NAMALWA (cell line): ENCODE measurements at regions not wholly inside any gene's neighbourhood (a gene's known extent, or its start where the extent isn't known, plus 50 kb on each side); places are given as distances from the start of the nearest gene placed in this dataset.
"Not testable (repeated sequence)": the region's sequence is repeated elsewhere in the genome, so short reads cannot be mapped to it uniquely, and the experiment has no call there.

Source experiments
- DNase-seq: peaks from one replicate; pipeline ENCODE4 v3.0.0-alpha.2; 2015; ENCODE audit warnings: low spot score

DNA sequence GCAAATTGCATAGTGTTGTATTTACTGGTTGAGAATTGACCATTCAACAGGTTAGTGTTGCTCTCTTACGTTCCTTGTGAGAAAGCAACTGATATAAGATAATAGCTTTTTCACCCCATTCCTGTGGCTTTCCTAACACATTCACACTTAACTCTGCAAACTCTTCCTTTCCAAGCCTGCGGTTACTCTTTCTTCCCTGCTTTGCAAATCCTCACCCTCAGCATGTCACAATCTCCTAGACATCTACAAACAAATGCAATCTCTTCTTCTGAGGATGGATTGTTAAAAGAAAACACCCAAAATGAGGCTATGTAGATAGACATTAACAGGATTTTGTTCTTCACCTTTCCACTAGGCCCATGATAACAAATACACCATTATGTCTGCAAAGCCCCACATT is 771.7 kb upstream of the PCDH7 start:
- DNase-seq, result no peak

DNA sequence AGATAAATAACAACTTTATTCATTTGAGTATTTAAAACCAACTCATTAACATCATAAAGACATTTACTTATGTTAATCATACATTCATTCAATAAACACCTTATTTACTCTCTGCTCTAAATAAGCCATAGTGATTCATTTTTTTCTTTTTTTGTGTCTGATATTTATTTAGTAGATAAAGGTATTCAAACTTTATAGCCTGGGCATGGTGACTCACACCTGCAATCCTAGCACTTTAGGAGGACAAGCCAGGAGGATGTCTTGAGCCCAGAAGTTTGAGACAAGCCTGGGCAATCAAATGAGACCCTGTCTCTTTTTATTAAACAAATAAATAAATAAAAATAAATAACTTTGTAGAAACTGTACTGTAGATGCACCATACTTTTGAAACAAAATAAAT is 771.3 kb upstream of the PCDH7 start:
- no peak for DNase-seq

DNA sequence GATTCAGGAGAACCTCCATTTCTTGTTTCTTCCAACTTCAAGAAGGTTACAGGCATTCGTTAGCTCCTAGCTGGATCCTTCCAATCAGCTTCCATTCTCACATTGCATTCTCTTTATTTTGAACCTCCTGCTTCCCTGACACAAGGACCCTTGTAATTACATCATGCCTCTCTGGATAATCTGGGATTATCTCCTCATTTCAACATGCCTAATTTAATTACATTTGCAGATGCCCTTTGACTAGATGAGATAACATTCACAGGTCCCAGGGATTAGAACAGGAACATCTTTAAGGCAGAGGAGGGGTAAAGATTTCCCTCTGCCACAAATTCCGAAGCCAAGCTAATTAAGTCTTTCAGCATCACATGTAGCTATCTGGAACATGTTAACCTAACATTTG is 753.8 kb upstream of the PCDH7 start:
- DNase-seq, result no peak

DNA sequence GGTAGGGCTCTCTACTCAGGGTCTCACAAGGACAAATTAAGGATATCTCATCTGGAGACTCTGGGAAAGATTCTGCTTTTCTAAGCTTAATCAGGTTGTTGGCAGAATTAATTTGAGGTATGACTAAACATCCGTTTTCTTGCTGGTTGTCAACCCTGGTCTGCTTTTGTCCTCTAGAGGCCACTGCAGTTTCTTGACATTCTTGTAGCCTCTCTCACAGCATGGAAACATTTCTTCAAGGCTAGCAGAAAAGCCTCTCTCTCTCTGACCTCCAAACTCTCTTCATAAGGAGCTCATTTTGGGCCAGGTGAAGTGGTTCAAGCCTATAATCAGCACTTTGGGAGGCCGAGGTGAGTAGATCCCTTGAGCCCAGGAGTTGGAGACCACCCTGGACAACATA is 749.5 kb upstream of the PCDH7 start:
- peak; percentile 8 for DNase-seq

DNA sequence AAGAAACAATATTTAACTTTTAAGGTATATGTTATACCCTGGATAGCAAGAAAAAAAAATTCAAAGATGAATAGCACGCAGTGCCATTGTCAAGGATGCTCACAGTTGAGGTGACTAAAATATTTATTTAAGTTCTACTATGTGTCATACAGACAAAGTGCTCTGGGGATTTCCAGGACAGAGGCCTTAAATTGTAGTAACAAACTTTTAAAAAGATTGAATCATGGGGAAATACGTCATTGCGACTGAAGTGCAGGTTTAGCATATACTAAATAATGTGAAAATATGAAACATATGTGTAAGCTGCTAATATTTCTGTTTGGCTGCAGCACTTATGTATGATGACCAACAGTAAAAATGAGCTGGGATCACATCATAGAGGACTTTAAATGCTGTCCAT is 748.0 kb upstream of the PCDH7 start:
- no peak for DNase-seq

DNA sequence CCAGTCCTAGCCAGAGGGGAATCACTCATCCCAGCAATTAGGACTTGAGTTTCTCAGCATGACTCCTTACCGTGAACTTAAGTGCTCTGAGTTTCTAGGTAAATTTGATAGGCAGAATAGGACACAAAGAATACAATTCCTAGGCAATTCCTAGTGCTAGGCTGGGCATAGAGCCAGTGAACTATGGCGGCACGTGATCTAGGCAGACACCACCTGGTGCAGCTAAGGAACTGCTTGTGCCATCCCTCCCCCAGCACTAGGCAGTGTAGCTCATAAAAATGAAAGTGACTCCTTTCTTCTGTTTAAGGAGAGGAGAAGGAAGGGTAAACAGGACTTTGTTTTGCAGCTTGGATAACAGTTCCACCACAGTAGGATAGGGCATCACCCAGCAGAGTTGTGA is 736.3 kb upstream of the PCDH7 start:
- no peak for DNase-seq

DNA sequence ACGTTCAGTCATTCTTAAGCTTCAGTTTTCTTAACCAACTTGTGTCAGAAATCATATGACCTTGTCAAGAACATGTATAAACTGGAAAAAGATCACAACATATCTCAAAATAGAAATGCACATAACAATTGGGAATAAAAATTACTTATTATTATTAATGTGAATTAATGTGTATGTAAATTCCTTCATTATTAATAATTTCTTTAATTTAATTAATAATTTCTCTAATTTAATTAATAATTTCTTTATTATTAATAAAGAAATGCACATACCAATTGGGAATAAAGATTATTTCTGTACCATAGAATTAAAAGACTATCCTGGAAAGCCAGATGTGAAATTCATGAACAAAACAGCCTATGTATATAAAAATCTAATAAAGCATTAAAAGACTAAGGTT is 718.5 kb upstream of the PCDH7 start:
- DNase-seq, result no peak

DNA sequence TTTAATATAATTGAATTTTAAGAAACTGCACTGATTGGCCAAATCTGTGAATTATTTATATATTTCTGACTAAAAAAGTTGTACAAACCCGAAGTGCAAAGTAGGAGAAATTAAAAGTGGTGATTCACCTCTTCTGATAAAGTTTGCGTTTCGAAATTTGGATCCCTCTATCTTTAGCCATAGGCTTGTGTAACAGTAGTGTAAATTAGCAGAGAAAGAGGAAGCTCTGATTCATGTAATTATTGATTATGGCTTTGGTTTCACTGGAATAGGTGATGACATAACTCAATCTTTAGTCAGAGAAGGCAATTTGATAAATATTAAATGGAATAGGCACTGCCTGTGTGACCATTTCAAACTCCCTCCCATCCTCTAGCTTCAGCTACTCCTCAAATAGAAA is 717.8 kb upstream of the PCDH7 start:
- DNase-seq, result no peak

DNA sequence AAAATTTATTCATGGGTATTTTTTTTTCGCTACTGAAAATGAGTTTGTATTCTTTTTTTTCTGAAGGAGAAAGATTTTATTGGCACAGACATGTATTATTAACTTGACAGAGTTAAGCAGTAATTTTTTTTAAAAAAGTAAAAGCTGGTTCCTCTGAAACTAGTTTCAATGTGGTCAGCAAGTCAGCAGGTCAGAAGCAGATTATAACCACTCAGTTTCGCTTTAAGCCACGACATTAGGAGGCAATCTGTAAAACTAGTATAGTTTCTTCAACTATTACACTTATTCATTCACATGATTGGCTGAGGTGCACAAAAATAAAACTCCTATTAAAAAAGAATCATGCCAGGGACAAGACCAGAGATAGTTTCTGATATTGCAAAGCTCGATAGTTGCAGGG is 714.2 kb upstream of the PCDH7 start:
- DNase-seq, result no peak

DNA sequence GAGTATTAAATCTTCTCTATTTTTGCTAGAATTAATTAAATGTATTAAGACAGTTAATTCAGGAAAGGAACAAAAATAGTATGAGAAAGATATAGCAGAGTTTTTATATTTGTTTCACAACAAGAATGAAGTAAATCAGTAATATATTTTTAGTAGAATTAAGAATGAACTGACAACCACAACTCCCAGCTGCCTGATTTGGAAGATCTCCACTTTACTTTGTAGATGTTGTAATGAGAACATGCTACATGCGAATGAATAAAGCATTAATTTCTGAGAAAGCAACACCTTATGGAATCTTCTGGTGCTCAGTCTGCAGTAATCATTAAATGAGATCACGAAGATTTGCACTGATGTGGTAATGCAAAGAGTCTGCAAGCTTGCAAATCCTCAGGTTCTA is 695.6 kb upstream of the PCDH7 start:
- no peak for DNase-seq

DNA sequence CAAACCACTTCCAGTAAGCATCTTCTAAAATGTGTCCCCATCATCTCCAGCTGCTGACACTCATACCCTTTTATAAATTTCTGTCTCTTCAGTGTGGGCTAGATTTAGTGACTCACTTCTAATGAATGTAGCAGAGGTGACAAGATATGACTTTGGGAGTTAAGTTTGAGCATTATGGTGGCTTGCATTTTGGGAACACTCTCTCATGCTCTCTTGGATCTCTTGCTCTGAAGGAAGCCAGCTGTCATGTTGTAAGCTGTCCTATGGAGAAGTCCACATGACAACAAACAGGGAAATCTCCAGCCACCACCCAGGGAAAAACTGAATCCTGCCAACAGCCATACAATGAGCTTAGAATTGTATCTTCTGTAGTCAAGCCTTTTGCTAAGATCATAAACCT is 691.3 kb upstream of the PCDH7 start:
- no peak for DNase-seq

DNA sequence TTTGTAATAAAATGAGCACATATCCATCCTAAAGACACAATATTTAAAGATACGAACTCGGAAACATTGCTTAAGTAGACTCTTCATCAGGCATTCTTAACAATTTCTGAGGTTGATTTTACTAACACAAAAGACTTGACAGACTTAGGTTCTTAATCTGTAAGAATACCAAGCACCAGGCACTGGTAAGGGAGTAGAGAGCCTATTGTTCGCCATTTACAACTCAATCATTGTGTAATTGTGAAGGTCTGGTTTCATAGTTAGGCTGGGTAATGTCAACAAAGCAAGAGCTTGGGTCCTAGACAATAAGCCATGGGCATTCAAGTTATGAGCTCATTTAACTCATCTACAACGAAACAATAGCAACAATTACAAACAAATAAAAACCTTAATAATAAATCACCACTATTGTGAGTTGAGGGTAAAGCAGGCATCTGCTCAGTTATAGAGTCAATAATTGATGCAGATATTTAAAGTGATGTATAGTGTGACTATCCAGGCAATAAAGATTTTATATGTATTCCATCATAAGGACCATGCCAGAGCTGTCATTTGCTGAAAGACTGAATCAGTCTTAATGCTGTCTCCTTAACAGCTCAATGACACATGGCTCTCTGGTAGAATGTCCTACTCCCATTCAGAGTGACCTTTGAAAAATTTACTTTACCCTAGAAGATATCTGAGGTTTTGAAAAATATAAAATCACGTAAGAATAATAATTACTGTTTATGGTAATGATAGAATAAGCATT is 664.0 kb upstream of the PCDH7 start:
- DNase-seq, result no peak

DNA sequence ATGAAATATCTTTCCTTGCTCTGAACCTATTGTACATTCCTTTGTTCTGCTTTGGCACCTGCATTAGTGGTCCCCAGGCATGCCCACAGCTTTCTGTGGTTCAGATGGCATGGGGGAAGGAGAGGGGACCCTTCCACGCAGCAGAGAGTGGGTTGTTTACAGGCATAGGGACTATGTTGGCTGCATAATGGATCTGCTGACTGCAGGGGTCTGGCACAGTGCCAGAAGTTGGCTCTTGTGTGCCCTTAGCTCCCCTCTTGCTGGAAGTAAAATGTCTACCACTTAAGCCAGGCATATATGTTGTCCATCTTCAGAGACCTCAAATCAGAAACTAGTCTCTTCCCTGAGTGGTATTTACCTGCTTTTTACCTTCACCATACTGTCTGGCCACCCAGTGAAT is 651.9 kb upstream of the PCDH7 start:
- no peak for DNase-seq

DNA sequence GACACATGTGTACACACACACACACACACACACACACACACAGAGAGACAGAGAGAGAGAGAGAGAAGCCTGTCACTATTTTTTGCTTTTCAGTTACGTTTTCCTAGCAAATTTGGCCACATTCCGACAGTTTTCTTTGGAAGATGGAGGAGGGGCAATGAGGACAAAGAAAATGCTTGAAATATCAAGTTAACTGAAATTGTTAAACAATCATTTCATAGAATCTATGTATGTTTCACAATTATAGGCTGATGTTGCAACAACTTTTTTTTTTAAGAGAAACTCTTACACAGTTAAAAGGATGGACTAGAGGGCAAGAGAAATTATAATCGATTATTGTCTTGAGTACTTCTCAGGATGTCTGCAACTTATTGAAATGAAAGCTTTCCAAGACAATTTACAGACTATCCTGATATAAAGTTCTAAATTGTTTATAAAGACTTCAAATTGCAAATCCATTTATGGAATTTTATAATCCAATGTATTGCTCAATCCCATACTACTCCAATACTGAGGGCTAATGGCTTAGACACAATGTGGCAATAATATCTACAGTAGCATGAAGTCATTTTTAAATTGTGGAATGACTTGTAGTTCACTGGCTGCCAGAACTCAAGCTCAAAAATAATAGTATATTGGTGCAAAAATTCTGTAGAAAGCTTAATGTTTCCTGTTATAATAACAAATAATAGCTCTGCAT is 647.0 kb upstream of the PCDH7 start:
- no peak for DNase-seq

DNA sequence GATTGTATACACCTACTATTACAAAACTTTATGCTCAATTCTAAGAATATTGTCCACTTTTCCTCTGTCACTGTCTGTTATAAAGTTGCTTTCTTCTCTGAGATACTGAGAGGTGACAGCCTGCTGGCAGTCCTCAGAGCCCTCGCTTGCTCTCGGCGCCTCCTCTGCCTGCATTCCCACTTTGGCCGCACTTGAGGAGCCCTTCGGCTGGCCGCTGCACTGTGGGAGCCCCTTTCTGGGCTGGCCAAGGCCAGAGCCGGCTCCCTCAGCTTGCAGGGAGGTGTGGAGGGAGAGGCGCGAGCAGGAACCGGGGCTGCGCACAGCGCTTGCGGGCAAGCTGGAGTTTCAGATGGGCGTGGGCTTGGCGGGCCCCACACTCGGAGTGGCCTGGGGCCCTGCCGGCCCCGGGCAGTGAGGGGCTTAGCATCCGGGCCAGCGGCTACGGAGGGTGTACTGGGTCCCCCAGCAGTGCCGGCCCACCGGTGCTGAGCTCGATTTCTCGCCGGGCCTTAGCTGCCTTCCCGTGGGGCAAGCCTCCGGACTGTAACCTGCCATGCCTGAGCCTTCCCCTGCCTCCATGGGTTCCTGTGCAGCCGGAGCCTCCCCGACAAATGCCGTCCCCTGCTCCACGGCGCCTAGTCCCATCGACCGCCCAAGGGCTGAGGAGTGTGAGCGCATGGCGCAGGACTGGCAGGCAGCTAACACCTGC is 627.6 kb upstream of the PCDH7 start:
- DNase-seq, result not testable (repeated sequence)

DNA sequence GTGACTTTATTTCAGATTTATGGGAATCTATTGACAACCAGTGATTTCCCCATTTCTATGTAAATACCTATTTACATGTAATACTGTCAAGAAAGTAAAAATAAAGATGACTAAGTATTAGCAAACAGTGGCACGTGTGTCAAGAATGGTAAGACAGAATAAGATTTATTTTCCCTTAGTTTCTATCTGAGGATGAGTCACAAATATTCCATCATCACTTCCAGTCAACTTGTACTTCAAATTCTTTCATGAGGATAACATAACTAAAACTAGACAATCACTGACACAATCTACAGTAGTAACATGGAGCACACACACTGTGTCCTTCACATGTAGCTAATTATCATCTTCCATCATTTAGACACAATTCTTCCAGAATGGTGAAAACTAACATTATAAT is 625.3 kb upstream of the PCDH7 start:
- DNase-seq, result no peak

DNA sequence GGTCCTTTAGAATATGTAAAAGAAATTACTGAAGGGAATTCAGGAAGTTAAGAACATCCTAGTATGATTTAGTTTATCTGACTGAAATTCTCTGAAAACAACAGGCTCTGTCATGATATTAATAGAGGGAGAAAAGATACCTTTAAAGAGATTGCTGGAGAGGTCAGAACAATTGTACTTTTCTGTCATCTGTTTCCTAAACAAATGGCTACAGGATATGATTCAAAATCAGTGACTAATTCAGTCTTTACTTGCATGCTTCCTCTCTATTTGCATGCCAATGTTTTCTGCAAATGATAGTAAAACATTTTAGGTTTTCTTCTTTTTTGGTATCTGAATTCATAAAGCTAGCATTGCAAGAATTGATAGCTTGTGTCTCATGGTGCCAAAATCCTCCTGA is 616.7 kb upstream of the PCDH7 start:
- DNase-seq, result no peak

DNA sequence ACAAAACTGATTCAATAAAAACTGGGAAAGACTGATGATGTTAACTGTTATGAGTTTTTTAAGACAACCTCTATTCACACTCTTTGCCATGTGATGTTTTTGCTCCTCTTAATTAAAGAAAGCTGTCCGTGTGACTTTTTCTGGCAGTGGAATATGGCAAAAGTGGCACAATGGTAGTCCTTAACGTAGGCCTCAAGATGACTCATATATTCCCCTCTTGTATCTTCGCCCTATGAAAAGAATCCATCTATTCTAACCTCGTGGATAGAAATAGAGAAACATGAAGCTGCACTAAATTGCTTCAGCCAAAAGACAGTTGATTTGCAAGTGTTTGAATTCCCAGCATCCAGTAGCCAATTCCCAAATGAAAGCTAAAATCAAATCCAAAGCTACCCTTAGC is 603.8 kb upstream of the PCDH7 start:
- no peak for DNase-seq

DNA sequence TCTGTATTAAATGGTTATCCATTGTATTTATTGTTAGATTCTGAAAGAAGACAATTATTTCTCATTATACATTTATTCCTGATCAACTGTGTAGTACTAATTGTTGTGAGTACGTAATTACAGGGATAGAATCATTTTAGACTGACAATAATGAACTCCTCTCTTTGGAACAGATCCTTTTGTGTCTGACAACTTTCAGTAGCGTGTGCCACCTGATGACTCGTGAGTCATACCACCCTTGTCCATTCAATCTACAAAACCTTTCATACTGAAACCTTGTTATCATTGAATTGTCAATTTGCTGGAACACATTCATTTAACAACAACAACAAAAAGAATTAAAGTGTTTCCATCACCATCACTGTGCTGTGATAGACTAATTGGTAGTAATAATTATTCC is 602.7 kb upstream of the PCDH7 start:
- no peak for DNase-seq

DNA sequence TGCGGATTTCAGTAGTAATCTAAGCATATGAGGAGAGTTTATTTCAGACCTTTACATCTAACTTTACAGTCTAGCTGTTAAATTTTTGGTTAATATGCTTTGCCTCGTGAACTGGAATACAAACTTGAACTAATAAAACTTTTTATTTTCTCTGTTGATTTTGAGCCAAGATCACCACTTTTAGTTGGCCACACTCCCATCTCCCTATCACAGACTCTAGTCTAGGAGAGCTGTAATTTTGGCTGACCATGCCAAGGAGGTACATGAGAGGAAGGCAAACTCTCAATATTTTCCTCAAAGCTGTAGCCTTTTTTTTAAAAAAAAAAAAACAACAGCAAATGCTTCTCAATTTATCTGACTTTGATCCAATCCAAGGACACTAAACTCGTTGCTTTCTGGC is 597.5 kb upstream of the PCDH7 start:
- DNase-seq, result no peak

DNA sequence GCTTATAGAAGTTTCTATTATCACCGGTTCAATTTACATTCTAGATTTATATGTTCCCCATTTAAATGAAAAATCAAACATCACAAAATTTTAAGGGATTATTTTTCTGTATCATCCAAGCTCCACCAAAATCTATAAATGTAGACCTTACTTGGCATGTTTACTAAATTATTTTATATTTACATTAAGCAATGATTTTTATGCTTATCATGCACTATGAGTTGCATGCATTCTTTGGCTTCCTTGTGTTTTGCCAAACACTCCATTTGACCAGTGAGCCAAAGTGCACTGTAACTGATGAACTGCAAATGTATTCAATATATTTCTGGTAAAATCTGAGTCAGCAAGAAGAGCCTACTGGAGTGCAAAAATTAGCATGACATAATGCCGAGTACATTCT is 595.5 kb upstream of the PCDH7 start:
- DNase-seq, result not testable (repeated sequence)

DNA sequence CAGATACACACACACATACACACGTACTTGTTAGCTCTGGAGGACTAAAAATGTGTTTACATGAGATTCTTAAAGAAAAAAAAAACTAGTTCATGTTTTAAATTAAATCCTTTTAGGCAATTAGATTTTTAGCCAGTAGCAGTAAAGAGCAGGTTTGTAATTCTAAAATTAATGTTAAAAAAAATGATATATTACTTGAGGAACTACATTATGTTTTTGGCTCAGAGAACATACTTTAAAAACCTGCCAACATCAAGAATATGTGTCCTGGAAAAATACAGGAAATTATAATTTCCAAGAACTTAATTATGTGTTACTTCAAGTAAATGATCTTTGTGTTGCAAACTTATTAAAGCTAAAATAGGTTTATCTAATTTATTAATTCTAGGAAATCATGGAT is 594.3 kb upstream of the PCDH7 start:
- DNase-seq, result no peak

DNA sequence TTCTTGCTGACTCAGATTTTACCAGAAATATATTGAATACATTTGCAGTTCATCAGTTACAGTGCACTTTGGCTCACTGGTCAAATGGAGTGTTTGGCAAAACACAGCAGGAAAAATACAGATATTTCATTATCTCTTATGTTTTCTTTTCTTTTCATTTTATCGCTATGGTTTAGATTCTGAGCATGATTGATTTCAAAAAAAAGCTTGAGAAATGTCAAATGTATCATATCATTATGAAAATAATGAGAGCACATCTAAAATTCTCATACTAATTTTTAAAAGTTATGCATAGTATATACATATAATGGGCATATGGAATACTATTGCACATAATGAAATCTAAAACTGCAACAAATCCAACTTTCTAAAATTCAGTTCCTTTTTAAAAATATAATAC is 593.8 kb upstream of the PCDH7 start:
- no peak for DNase-seq
